ENCODE measurements at regions not wholly inside any gene's neighbourhood (a gene's known extent, or its start where the extent isn't known, plus 50 kb on each side); places are given as distances from the start of the nearest gene placed in this dataset.

DNA sequence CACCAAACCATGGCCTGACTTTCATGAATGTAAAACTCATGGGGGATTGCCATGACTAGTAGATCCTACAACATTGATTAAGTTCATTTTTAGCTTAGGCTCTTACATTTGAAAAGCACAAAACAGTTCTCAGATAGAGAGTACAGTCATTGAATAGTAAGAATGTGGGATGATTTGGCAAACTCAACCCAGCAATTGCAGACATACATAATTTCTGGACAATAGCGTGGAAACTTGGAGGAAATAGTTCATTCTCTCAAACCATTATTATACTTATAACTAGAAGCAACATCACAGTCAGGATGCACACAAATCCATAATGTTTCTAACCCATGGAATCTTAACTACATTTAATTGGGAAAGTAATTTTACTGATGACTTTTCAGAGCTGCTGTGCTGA lies 598.2 kb downstream of the LMO4 start:
- no peak for DNase-seq (ENCODE audit: low spot score)
- Mint-ChIP-seq H3K36me3 (ENCODE audit: low read depth) (no peaks in the 10 kb centered on the region), H3K27ac (no peak overlapping the region), H3K9me3 (peaks cover 5% of the 10 kb centered on the region), H3K27me3 (ENCODE audit: insufficient read depth) (no peaks in the 10 kb centered on the region), H3K4me3 (no peak overlapping the region), H3K4me1 (ENCODE audit: low read depth) (no peaks in the 10 kb centered on the region)
- intact Hi-C loops (cut with micrococcal nuclease): no loop called here

GRCh38 chr1:87927391-87928280 lies 599.0 kb downstream of the LMO4 start:
- no peak overlapping the region for H3K27ac Mint-ChIP-seq
- intact Hi-C loops (cut with micrococcal nuclease): no loop called here
- no peak overlapping the region for H3K4me3 Mint-ChIP-seq
- DNase-seq (ENCODE audit: low spot score): no peak
- H3K36me3 Mint-ChIP-seq (ENCODE audit: low read depth): no peaks in the 10 kb centered on the region
- H3K4me1 Mint-ChIP-seq (ENCODE audit: low read depth): no peaks in the 10 kb centered on the region
- H3K27me3 Mint-ChIP-seq (ENCODE audit: insufficient read depth): no peaks in the 10 kb centered on the region
- peaks cover 5% of the 10 kb centered on the region for H3K9me3 Mint-ChIP-seq

DNA sequence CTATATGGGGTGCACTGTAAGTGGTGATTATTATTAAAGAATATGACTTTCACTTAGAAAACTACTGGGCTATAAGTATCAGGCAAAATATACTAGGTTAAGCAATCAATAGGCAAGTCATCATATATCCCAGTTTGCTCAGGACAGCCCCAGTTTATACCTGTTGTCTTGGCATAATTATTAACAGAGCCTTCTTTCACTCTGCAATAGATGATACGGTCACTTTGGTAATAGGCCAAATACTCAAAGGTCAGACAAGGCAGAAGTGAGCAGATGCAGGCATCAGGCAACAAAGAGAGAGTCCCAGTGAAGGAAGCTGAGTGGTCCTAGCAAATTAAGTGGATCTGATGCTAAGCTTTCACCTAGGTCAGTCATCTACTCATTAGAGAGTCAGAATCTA lies 599.9 kb downstream of the LMO4 start:
- Mint-ChIP-seq H3K4me3 (no peak overlapping the region), H3K27ac (no peak overlapping the region), H3K27me3 (ENCODE audit: insufficient read depth) (no peaks in the 10 kb centered on the region), H3K9me3 (peaks cover 5% of the 10 kb centered on the region), H3K36me3 (ENCODE audit: low read depth) (no peaks in the 10 kb centered on the region), H3K4me1 (ENCODE audit: low read depth) (no peaks in the 10 kb centered on the region)
- intact Hi-C loops (cut with micrococcal nuclease): no loop called here
- DNase-seq (ENCODE audit: low spot score): no peak

GRCh38 chr1:87929906-87930305 lies 601.2 kb downstream of the LMO4 start:
- no peak overlapping the region for H3K27ac Mint-ChIP-seq
- peaks cover 3% of the 10 kb centered on the region for H3K27me3 Mint-ChIP-seq (ENCODE audit: insufficient read depth)
- H3K4me3 Mint-ChIP-seq: no peak overlapping the region
- no peaks in the 10 kb centered on the region for H3K36me3 Mint-ChIP-seq (ENCODE audit: low read depth)
- intact Hi-C loops (cut with micrococcal nuclease): no loop called here
- peaks cover 5% of the 10 kb centered on the region for H3K9me3 Mint-ChIP-seq
- no peak for DNase-seq (ENCODE audit: low spot score)
- no peaks in the 10 kb centered on the region for H3K4me1 Mint-ChIP-seq (ENCODE audit: low read depth)

GRCh38 chr1:87930796-87931195 lies 602.1 kb downstream of the LMO4 start:
- no peak for DNase-seq (ENCODE audit: low spot score)
- Mint-ChIP-seq H3K27ac (no peak overlapping the region), H3K9me3 (peaks cover 5% of the 10 kb centered on the region), H3K4me1 (ENCODE audit: low read depth) (no peaks in the 10 kb centered on the region), H3K4me3 (no peak overlapping the region), H3K36me3 (ENCODE audit: low read depth) (no peaks in the 10 kb centered on the region), H3K27me3 (ENCODE audit: insufficient read depth) (peaks cover 3% of the 10 kb centered on the region)
- intact Hi-C loops (cut with micrococcal nuclease): no loop called here

DNA sequence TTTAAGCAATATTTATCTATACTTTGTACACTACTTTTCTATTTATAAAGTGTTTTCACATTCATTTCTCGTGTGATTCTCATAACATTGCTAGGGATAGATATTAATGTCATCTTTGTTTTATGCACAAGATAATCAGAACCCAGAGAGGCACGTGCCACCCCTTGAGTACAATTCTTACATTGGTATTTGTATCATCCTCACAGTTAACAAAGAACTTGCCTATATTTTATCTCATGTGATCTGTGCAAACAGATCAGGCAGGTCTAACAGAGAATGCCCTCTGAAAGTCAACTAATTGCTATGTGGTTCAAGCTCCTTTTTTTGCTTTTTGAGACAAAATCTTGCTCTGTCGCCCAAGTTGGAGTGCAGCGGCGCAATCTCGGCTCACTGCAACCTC lies 604.5 kb downstream of the LMO4 start:
- intact Hi-C loops (cut with micrococcal nuclease): no loop called here
- H3K36me3 Mint-ChIP-seq (ENCODE audit: low read depth): no peaks in the 10 kb centered on the region
- peaks cover 3% of the 10 kb centered on the region for H3K27me3 Mint-ChIP-seq (ENCODE audit: insufficient read depth)
- no peaks in the 10 kb centered on the region for H3K4me1 Mint-ChIP-seq (ENCODE audit: low read depth)
- H3K4me3 Mint-ChIP-seq: no peak overlapping the region
- DNase-seq (ENCODE audit: low spot score): no peak
- H3K27ac Mint-ChIP-seq: no peak overlapping the region
- H3K9me3 Mint-ChIP-seq: peaks cover 5% of the 10 kb centered on the region

- H3K4me3 Mint-ChIP-seq: no peak overlapping the region
- DNase-seq (ENCODE audit: low spot score): no peak
- peaks cover 3% of the 10 kb centered on the region for H3K27me3 Mint-ChIP-seq (ENCODE audit: insufficient read depth)
- H3K9me3 Mint-ChIP-seq: peaks cover 5% of the 10 kb centered on the region
- H3K36me3 Mint-ChIP-seq (ENCODE audit: low read depth): no peaks in the 10 kb centered on the region
- intact Hi-C loops (cut with micrococcal nuclease): no loop called here
- no peak overlapping the region for H3K27ac Mint-ChIP-seq
- H3K4me1 Mint-ChIP-seq (ENCODE audit: low read depth): no peaks in the 10 kb centered on the region
These were observed 606.5 kb downstream of the LMO4 start for GRCh38 chr1:87935130-87935529.

DNA sequence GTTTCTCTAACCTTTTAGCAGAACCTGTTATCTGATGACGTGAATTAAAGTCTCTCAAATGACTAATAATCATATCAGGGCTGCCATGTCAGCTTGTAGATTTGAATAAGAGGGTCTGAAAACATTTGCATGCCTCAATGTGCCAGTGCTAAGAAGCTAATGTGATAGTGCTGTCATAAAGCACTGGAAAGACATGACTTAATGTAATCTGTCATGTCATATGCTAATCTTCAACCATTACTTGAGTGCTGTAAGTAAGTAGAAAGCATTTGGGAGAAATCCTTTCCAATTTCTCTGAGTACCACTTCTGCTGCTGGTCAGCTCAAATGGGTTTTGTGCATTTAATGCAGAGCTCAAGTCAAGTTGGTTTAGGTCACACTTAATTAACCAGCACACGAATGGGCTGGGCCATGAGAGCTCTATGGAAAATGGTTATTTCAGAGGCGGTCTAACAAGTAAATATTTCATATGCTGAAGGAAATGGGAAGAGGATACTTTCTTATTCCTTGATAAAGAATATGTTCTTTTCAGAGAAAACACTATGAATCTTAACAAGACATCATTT lies 609.2 kb downstream of the LMO4 start:
- Mint-ChIP-seq H3K27ac (no peak overlapping the region), H3K4me1 (ENCODE audit: low read depth) (no peaks in the 10 kb centered on the region), H3K4me3 (no peak overlapping the region), H3K27me3 (ENCODE audit: insufficient read depth) (peaks cover 7% of the 10 kb centered on the region), H3K36me3 (ENCODE audit: low read depth) (no peaks in the 10 kb centered on the region), H3K9me3 (no peaks in the 10 kb centered on the region)
- DNase-seq (ENCODE audit: low spot score): no peak
- intact Hi-C loops (cut with micrococcal nuclease): no loop called here

DNA sequence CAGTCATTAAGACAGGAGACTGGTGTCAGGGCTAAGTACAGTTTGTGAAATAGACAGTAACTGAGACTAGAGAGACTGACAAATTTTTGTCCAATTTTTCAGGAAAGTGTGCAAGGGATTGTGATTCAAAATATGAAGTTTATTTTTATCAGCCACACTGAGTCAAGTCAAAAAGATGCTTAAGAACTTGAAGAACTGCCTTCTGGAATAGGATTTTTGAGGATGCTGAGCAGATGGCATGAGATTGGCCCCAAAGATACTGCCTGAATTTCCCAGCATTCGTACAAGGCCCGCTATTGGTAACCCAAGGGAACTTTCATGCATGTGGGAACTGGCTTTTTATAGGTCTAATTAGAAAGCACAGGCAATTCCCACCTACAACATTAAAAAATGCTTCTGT lies 610.0 kb downstream of the LMO4 start:
- intact Hi-C loops (cut with micrococcal nuclease): no loop called here
- Mint-ChIP-seq H3K9me3 (no peaks in the 10 kb centered on the region), H3K27ac (no peak overlapping the region), H3K4me3 (no peak overlapping the region), H3K36me3 (ENCODE audit: low read depth) (no peaks in the 10 kb centered on the region), H3K27me3 (ENCODE audit: insufficient read depth) (peaks cover 7% of the 10 kb centered on the region), H3K4me1 (ENCODE audit: low read depth) (no peaks in the 10 kb centered on the region)
- no peak for DNase-seq (ENCODE audit: low spot score)

GRCh38 chr1:87939444-87939843 lies 610.8 kb downstream of the LMO4 start:
- Mint-ChIP-seq H3K27ac (no peak overlapping the region), H3K4me1 (ENCODE audit: low read depth) (no peaks in the 10 kb centered on the region)

GRCh38 chr1:87940421-87940820 lies 611.7 kb downstream of the LMO4 start:
- no peaks in the 10 kb centered on the region for H3K4me1 Mint-ChIP-seq (ENCODE audit: low read depth)
- no peak overlapping the region for H3K27ac Mint-ChIP-seq
- H3K4me3 Mint-ChIP-seq: no peak overlapping the region

More at GRCh38 chr1:87939444-87939843, 610.8 kb downstream of the LMO4 start:
- DNase-seq (ENCODE audit: low spot score): no peak
- H3K4me3 Mint-ChIP-seq: no peak overlapping the region
- H3K9me3 Mint-ChIP-seq: no peaks in the 10 kb centered on the region
- intact Hi-C loops (cut with micrococcal nuclease): no loop called here
- H3K27me3 Mint-ChIP-seq (ENCODE audit: insufficient read depth): peaks cover 7% of the 10 kb centered on the region
- H3K36me3 Mint-ChIP-seq (ENCODE audit: low read depth): no peaks in the 10 kb centered on the region

GRCh38 chr1:87941337-87941946 lies 612.8 kb downstream of the LMO4 start:
- Mint-ChIP-seq H3K9me3 (no peaks in the 10 kb centered on the region), H3K36me3 (ENCODE audit: low read depth) (no peaks in the 10 kb centered on the region), H3K4me3 (no peak overlapping the region), H3K27ac (no peak overlapping the region), H3K4me1 (ENCODE audit: low read depth) (no peaks in the 10 kb centered on the region), H3K27me3 (ENCODE audit: insufficient read depth) (peaks cover 5% of the 10 kb centered on the region)
- no peak for DNase-seq (ENCODE audit: low spot score)
- intact Hi-C loops (cut with micrococcal nuclease): no loop called here

More at GRCh38 chr1:87940421-87940820, 611.7 kb downstream of the LMO4 start:
- no peak for DNase-seq (ENCODE audit: low spot score)
- intact Hi-C loops (cut with micrococcal nuclease): no loop called here
- H3K36me3 Mint-ChIP-seq (ENCODE audit: low read depth): no peaks in the 10 kb centered on the region
- no peaks in the 10 kb centered on the region for H3K9me3 Mint-ChIP-seq
- H3K27me3 Mint-ChIP-seq (ENCODE audit: insufficient read depth): peaks cover 5% of the 10 kb centered on the region

DNA sequence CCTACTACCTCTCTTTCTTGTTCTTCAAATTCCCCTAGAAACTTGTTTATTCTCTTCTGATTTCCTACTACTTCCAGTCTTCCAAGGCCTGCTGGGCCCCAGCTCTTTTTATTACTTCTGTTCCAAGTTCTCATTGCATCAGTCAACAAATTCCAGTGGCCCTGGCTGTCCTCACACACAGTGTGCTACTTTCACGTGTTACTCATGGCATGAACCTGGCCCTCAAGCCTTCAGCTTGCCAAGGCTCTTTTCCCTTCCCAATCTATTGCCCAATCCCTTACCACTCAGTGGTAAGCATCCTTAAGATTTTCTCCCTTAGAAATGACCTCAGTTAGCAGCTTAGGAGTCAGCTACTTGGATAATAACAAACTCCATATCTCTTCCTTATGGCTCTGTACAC lies 613.5 kb downstream of the LMO4 start:
- H3K27me3 Mint-ChIP-seq (ENCODE audit: insufficient read depth): peaks cover 5% of the 10 kb centered on the region

More for the DNA sequence above, 613.5 kb downstream of the LMO4 start:
- DNase-seq (ENCODE audit: low spot score): no peak
- H3K4me1 Mint-ChIP-seq (ENCODE audit: low read depth): no peaks in the 10 kb centered on the region
- intact Hi-C loops (cut with micrococcal nuclease): no loop called here
- H3K27ac Mint-ChIP-seq: no peak overlapping the region
- H3K9me3 Mint-ChIP-seq: no peaks in the 10 kb centered on the region
- no peaks in the 10 kb centered on the region for H3K36me3 Mint-ChIP-seq (ENCODE audit: low read depth)
- no peak overlapping the region for H3K4me3 Mint-ChIP-seq

Measured in activated T-helper 1 cell treated with anti-CD3 and anti-CD28 coated beads, Interleukin-12 subunit alpha, Interleukin-12 subunit beta, Interleukin-2, Interleukin-4 antibody, amounts not matched to agents 30 ng/mL and 10 ng/mL and 1 ng/mL, durations not matched to agents 14 hours and 24 hours and 36 hours (primary cell).